ENCODE measurements at regions not wholly inside any gene's neighbourhood (a gene's known extent, or its start where the extent isn't known, plus 50 kb on each side); places are given as distances from the start of the nearest gene placed in this dataset.
A peak's percentile ranks its signal among the peaks of the same experiment; 100 is the strongest.

GRCh38 chr13:82758044-82758443, 1124.2 kb downstream of the SLITRK1 start:
- DNase-seq, result peak; percentile 16

GRCh38 chr13:82751206-82751605, 1131.1 kb downstream of the SLITRK1 start:
- no peak for DNase-seq

- no peak for DNase-seq
Observed at GRCh38 chr13:82749551-82749950, 1132.7 kb downstream of the SLITRK1 start.

- DNase-seq, result peak; percentile 78
Observed at GRCh38 chr13:82747958-82748357, 1134.3 kb downstream of the SLITRK1 start.

- peak; percentile 48 for DNase-seq
Observed at GRCh38 chr13:82747291-82747690, 1135.0 kb downstream of the SLITRK1 start.

GRCh38 chr13:82740442-82740841, 1141.8 kb downstream of the SLITRK1 start:
- DNase-seq, result no peak

- DNase-seq, result no peak
Observed at GRCh38 chr13:82739881-82740280, 1142.4 kb downstream of the SLITRK1 start.

GRCh38 chr13:82729401-82729800, 1152.9 kb downstream of the SLITRK1 start:
- DNase-seq, result no peak

GRCh38 chr13:82720986-82721385, 1161.3 kb downstream of the SLITRK1 start:
- DNase-seq, result peak; percentile 32

- no peak for DNase-seq
Observed at GRCh38 chr13:82719987-82720386, 1162.3 kb downstream of the SLITRK1 start.

- DNase-seq, result peak; percentile 83
Observed at GRCh38 chr13:82717249-82717648, 1165.0 kb downstream of the SLITRK1 start.

GRCh38 chr13:82713687-82714405, 1168.4 kb downstream of the SLITRK1 start:
- peak; percentile 71 for DNase-seq

- DNase-seq, result no peak
Observed at GRCh38 chr13:82702513-82702912, 1179.8 kb downstream of the SLITRK1 start.

- no peak for DNase-seq
Observed at GRCh38 chr13:82701020-82701419, 1181.3 kb downstream of the SLITRK1 start.

GRCh38 chr13:82698941-82699340, 1183.3 kb downstream of the SLITRK1 start:
- no peak for DNase-seq

- DNase-seq, result peak; percentile 19
Observed at GRCh38 chr13:82698383-82698782, 1183.9 kb downstream of the SLITRK1 start.

GRCh38 chr13:82693607-82694006, 1188.7 kb downstream of the SLITRK1 start:
- DNase-seq, result no peak

GRCh38 chr13:82688400-82688994, 1193.8 kb downstream of the SLITRK1 start:
- peak; percentile 0 for DNase-seq

GRCh38 chr13:82687884-82688283, 1194.4 kb downstream of the SLITRK1 start:
- no peak for DNase-seq

GRCh38 chr13:82681535-82681934, 1200.7 kb downstream of the SLITRK1 start:
- DNase-seq, result no peak

- DNase-seq, result no peak
Observed at GRCh38 chr13:82678052-82678451, 1204.2 kb downstream of the SLITRK1 start.

- no peak for DNase-seq
Observed at GRCh38 chr13:82675024-82675423, 1207.2 kb downstream of the SLITRK1 start.

- DNase-seq, result no peak
Observed at GRCh38 chr13:82674546-82674945, 1207.7 kb downstream of the SLITRK1 start.

GRCh38 chr13:82672248-82672647, 1210.0 kb downstream of the SLITRK1 start:
- no peak for DNase-seq

- DNase-seq, result no peak
Observed at GRCh38 chr13:82664183-82664582, 1218.1 kb downstream of the SLITRK1 start.
